ENCODE measurements at regions not wholly inside any gene's neighbourhood (a gene's known extent, or its start where the extent isn't known, plus 50 kb on each side); places are given as distances from the start of the nearest gene placed in this dataset.

GRCh38 chr18:65363911-65364632 is 386.7 kb upstream of the CDH7 start:
- no peak overlapping the region for H3K4me3 ChIP-seq (ENCODE audit: low read depth in 1 of 2, low read length in 1 of 2)
- TF ChIP-seq CTCF (IDR thresholded peaks at IDR 0.05): no peak
- H3K4me1 ChIP-seq (ENCODE audit: control insufficient read depth in 1 of 2, insufficient read depth in 1 of 2, low read depth in 1 of 2, low read length in 1 of 2): no peaks in the 10 kb centered on the region
- no peaks in the 10 kb centered on the region for H3K36me3 ChIP-seq
- H3K9me3 ChIP-seq: no peaks in the 10 kb centered on the region
- no peak overlapping the region for H3K27ac ChIP-seq
- H3K27me3 ChIP-seq: no peaks in the 10 kb centered on the region

DNA sequence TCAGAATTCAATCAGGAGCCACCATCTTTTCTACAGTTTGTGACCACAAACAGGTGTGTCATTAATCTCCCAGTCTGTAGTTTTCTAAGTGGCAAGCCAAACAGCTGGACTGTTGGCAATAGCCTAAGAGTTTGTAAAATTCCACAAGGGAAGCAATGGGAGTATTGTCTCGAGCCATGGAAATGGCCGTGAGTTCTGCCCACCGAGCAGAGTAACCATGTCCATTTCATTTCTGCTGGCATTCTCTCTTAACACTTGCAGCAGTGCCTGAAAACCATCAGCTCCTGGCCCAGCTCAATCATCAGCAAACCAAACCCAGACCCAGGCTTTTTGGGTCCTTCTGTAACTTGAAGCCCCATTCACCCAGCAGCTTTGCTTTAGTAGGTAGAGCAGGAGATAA is 387.8 kb upstream of the CDH7 start:
- no peaks in the 10 kb centered on the region for H3K4me1 ChIP-seq (ENCODE audit: control insufficient read depth in 1 of 2, insufficient read depth in 1 of 2, low read depth in 1 of 2, low read length in 1 of 2)
- H3K27me3 ChIP-seq: no peaks in the 10 kb centered on the region
- H3K9me3 ChIP-seq: no peaks in the 10 kb centered on the region
- H3K27ac ChIP-seq: no peak overlapping the region
- no peak for TF ChIP-seq CTCF (IDR thresholded peaks at IDR 0.05)
- no peak overlapping the region for H3K4me3 ChIP-seq (ENCODE audit: low read depth in 1 of 2, low read length in 1 of 2)
- no peaks in the 10 kb centered on the region for H3K36me3 ChIP-seq

DNA sequence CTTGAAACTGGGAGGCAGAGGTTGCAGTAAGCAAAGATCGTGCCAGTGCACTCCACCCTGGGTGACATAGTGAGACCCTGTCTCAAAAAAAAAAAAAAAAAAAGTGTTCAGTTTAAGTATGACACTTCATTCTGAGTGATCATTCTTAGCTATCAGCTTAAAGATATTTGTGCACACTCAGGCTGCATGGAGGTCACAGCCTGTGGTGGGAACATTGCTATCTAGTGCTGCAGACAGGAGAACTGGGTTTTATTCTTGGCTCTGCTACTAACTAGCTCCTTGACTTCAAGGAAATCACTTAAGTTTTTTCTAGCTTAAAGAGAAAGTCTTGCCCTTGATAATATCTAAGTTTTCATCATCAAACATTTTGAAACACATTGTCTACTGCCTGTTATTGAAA is 391.3 kb upstream of the CDH7 start:
- no peak for TF ChIP-seq CTCF (IDR thresholded peaks at IDR 0.05)
- Histone ChIP-seq H3K4me3 (ENCODE audit: low read depth in 1 of 2, low read length in 1 of 2) (no peak overlapping the region), H3K9me3 (no peaks in the 10 kb centered on the region), H3K27ac (no peak overlapping the region), H3K36me3 (no peaks in the 10 kb centered on the region), H3K27me3 (no peaks in the 10 kb centered on the region), H3K4me1 (ENCODE audit: control insufficient read depth in 1 of 2, insufficient read depth in 1 of 2, low read depth in 1 of 2, low read length in 1 of 2) (no peaks in the 10 kb centered on the region)

GRCh38 chr18:65358306-65358705 is 392.5 kb upstream of the CDH7 start:
- no peaks in the 10 kb centered on the region for H3K36me3 ChIP-seq
- no peaks in the 10 kb centered on the region for H3K9me3 ChIP-seq
- no peak overlapping the region for H3K27ac ChIP-seq
- no peaks in the 10 kb centered on the region for H3K27me3 ChIP-seq
- H3K4me3 ChIP-seq (ENCODE audit: low read depth in 1 of 2, low read length in 1 of 2): no peak overlapping the region
- no peaks in the 10 kb centered on the region for H3K4me1 ChIP-seq (ENCODE audit: control insufficient read depth in 1 of 2, insufficient read depth in 1 of 2, low read depth in 1 of 2, low read length in 1 of 2)
- no peak for TF ChIP-seq CTCF (IDR thresholded peaks at IDR 0.05)

- H3K4me3 ChIP-seq (ENCODE audit: low read depth in 1 of 2, low read length in 1 of 2): no peak overlapping the region
- no peaks in the 10 kb centered on the region for H3K9me3 ChIP-seq
- no peaks in the 10 kb centered on the region for H3K4me1 ChIP-seq (ENCODE audit: control insufficient read depth in 1 of 2, insufficient read depth in 1 of 2, low read depth in 1 of 2, low read length in 1 of 2)
- TF ChIP-seq CTCF (IDR thresholded peaks at IDR 0.05): no peak
- no peaks in the 10 kb centered on the region for H3K27me3 ChIP-seq
- no peaks in the 10 kb centered on the region for H3K36me3 ChIP-seq
- H3K27ac ChIP-seq: no peak overlapping the region
Measured at GRCh38 chr18:65352186-65352585, 398.6 kb upstream of the CDH7 start.
